MM.1S (cell line): ENCODE measurements at regions not wholly inside any gene's neighbourhood (a gene's known extent, or its start where the extent isn't known, plus 50 kb on each side); places are given as distances from the start of the nearest gene placed in this dataset.

Experiments used
- DNase-seq: peaks from one replicate; pipeline ENCODE4 v3.0.0-alpha.2; 2015
- H2AFZ ChIP-seq: fragments of 300-600 bp; sonication (generic); 2 replicates; pipeline ENCODE4 v1.6.0; 2016; ENCODE audit warnings: antibody characterized with exemption, low read length
- H3F3A ChIP-seq: fragments of 300-600 bp; sonication (generic); 2 replicates; pipeline ENCODE4 v1.6.1; 2016; ENCODE audit warnings: mild to moderate bottlenecking, antibody characterized with exemption, low read length, moderate library complexity, mixed read lengths; ENCODE audit not compliant: insufficient read depth
- H3K27ac ChIP-seq: fragments of 300-600 bp; sonication (generic); 2 replicates; pipeline ENCODE4 v1.5.1; 2016; ENCODE audit warnings: mild to moderate bottlenecking, low read length
- H3K27me3 ChIP-seq: fragments of 300-600 bp; sonication (generic); replicated peaks from 2 replicates; pipeline ENCODE4 v1.6.0; 2016; ENCODE audit warnings: low read length; ENCODE audit not compliant: insufficient read depth
- H3K36me3 ChIP-seq: fragments of 300-600 bp; sonication (generic); replicated peaks from 2 replicates; pipeline ENCODE4 v1.6.1; 2016; ENCODE audit warnings: mild to moderate bottlenecking, low read length, mixed read lengths; ENCODE audit not compliant: insufficient read depth
- H3K4me1 ChIP-seq: fragments of 300-600 bp; sonication (generic); 2 replicates; pipeline ENCODE4 v1.6.1; 2016; ENCODE audit warnings: low read length, mixed read lengths
- H3K4me2 ChIP-seq: fragments of 300-600 bp; sonication (generic); 2 replicates; pipeline ENCODE4 v1.6.0; 2016; ENCODE audit warnings: low read depth, low read length
- H3K4me3 ChIP-seq: fragments of 300-600 bp; sonication (generic); 2 replicates; pipeline ENCODE4 v1.5.1; 2016; ENCODE audit warnings: low read length, mixed read lengths
- H3K79me2 ChIP-seq: fragments of 300-600 bp; sonication (generic); 2 replicates; pipeline ENCODE4 v1.6.1; 2016; ENCODE audit warnings: mixed run types, low read length, mixed read lengths
- H3K9ac ChIP-seq: fragments of 300-600 bp; sonication (generic); 2 replicates; pipeline ENCODE4 v1.6.1; 2016; ENCODE audit warnings: low read length, mixed read lengths
- H3K9me2 ChIP-seq: fragments of 300-600 bp; sonication (generic); replicated peaks from 2 replicates; pipeline ENCODE4 v1.6.1; 2016; ENCODE audit warnings: mild to moderate bottlenecking, low read length, mixed read lengths; ENCODE audit not compliant: insufficient read depth
- H3K9me3 ChIP-seq: fragments of 300-600 bp; sonication (generic); replicated peaks from 2 replicates; pipeline ENCODE4 v1.6.1; 2016; ENCODE audit warnings: mild to moderate bottlenecking, low read length, mixed read lengths; ENCODE audit not compliant: insufficient read depth
- H4K20me1 ChIP-seq: fragments of 300-600 bp; sonication (generic); 2 replicates; pipeline ENCODE4 v1.6.1; 2016; ENCODE audit warnings: mild to moderate bottlenecking, low read length, moderate library complexity, mixed read lengths; ENCODE audit not compliant: insufficient read depth
- EZH2 ChIP-seq: fragments of 300-600 bp; sonication (generic); optimal IDR thresholded peaks from 2 replicates; pipeline ENCODE3; 2017; ENCODE audit warnings: low read depth, mild to moderate bottlenecking, antibody characterized with exemption, low read length, mixed read lengths
- EZH2phosphoT487 ChIP-seq: fragments of 300-600 bp; sonication (generic); IDR thresholded peaks from 2 replicates; pipeline ENCODE4 v1.6.1; 2018; ENCODE audit warnings: antibody characterized with exemption, low read length
- TF ChIP-seq, protein P1 (sequence below): fragments of 300-600 bp; sonication (generic); IDR thresholded peaks from 2 replicates; pipeline ENCODE4 v1.5.1; 2016; ENCODE audit warnings: antibody characterized with exemption, low read length, mixed read lengths

DNA sequence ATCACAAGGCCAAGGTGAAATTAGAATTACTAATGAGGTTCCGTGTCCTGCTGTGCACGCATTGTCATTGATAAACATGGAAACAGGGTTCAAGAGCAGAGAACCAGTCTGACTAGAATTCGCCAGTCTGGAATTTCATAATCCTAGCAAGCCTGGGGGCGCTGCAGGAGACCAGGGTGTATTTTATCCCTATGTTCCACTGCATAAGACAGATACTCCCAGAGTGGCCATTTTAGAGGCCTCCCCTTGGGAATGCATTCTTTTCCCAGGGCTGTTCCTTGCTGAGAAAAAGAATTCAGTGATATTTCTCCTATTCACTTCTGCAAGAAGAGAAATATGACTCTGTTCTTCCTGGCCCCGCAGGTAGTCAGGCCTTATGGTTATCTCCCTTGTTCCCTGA is 1387.7 kb downstream of the MAT2B start:
- no peak overlapping the region for H2AFZ ChIP-seq
- H3K4me1 ChIP-seq = no peaks in the 10 kb centered on the region
- H3K9me3 ChIP-seq = no peaks in the 10 kb centered on the region
- H3F3A ChIP-seq = no peaks in the 10 kb centered on the region
- no peak overlapping the region for H3K4me3 ChIP-seq
- no peak for DNase-seq
- no peak overlapping the region for H3K4me2 ChIP-seq
- H3K36me3 ChIP-seq = no peaks in the 10 kb centered on the region
- TF ChIP-seq EZH2phosphoT487 = no peak
- TF ChIP-seq, protein P1, sequence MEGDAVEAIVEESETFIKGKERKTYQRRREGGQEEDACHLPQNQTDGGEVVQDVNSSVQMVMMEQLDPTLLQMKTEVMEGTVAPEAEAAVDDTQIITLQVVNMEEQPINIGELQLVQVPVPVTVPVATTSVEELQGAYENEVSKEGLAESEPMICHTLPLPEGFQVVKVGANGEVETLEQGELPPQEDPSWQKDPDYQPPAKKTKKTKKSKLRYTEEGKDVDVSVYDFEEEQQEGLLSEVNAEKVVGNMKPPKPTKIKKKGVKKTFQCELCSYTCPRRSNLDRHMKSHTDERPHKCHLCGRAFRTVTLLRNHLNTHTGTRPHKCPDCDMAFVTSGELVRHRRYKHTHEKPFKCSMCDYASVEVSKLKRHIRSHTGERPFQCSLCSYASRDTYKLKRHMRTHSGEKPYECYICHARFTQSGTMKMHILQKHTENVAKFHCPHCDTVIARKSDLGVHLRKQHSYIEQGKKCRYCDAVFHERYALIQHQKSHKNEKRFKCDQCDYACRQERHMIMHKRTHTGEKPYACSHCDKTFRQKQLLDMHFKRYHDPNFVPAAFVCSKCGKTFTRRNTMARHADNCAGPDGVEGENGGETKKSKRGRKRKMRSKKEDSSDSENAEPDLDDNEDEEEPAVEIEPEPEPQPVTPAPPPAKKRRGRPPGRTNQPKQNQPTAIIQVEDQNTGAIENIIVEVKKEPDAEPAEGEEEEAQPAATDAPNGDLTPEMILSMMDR = no peak
- TF ChIP-seq EZH2 = no peak
- no peak overlapping the region for H3K9ac ChIP-seq
- no peaks in the 10 kb centered on the region for H3K79me2 ChIP-seq
- no peak overlapping the region for H3K27ac ChIP-seq
- H4K20me1 ChIP-seq = no peaks in the 10 kb centered on the region
- H3K27me3 ChIP-seq = no peaks in the 10 kb centered on the region
- H3K9me2 ChIP-seq = no peaks in the 10 kb centered on the region

GRCh38 chr5:164898705-164899104 is 1393.3 kb downstream of the MAT2B start:
- no peaks in the 10 kb centered on the region for H3K36me3 ChIP-seq
- H4K20me1 ChIP-seq = no peaks in the 10 kb centered on the region
- DNase-seq = no peak
- no peaks in the 10 kb centered on the region for H3K4me1 ChIP-seq
- H3K79me2 ChIP-seq = no peaks in the 10 kb centered on the region
- H3F3A ChIP-seq = no peaks in the 10 kb centered on the region
- no peak overlapping the region for H3K9ac ChIP-seq
- no peak overlapping the region for H3K4me2 ChIP-seq
- TF ChIP-seq EZH2 = no peak
- no peak for TF ChIP-seq EZH2phosphoT487
- TF ChIP-seq, protein P1 = no peak
- no peaks in the 10 kb centered on the region for H3K27me3 ChIP-seq
- H3K27ac ChIP-seq = no peak overlapping the region
- H3K9me2 ChIP-seq = no peaks in the 10 kb centered on the region
- H3K4me3 ChIP-seq = no peak overlapping the region
- H3K9me3 ChIP-seq = no peaks in the 10 kb centered on the region
- no peak overlapping the region for H2AFZ ChIP-seq

DNA sequence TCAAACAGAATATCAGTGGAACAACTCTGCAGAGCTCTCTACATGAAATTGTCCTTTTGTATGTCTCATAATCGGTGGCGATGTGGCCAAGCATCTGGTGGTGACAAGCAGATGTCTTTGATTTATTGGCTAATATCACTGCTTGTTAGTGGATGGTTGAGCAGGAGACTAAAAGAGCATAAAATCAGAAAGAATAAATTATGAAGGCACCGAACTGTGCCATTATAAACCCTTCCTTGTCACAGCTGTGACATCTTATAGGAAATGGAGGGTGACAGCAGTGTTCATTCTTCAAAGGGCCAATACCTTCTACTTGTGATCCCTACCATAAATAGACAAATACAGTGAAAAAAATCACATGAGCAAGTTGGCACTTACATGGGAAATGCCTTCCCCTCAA is 1404.3 kb downstream of the MAT2B start:
- no peaks in the 10 kb centered on the region for H3K79me2 ChIP-seq
- H3K36me3 ChIP-seq = no peaks in the 10 kb centered on the region
- no peak overlapping the region for H3K27ac ChIP-seq
- no peaks in the 10 kb centered on the region for H3K4me1 ChIP-seq
- no peaks in the 10 kb centered on the region for H4K20me1 ChIP-seq
- H3K4me2 ChIP-seq = no peak overlapping the region
- H3K27me3 ChIP-seq = no peaks in the 10 kb centered on the region
- no peak for TF ChIP-seq EZH2
- no peak for TF ChIP-seq EZH2phosphoT487
- TF ChIP-seq, protein P1 = no peak
- no peak overlapping the region for H2AFZ ChIP-seq
- H3K9me3 ChIP-seq = no peaks in the 10 kb centered on the region
- no peak for DNase-seq
- no peaks in the 10 kb centered on the region for H3F3A ChIP-seq
- no peaks in the 10 kb centered on the region for H3K9me2 ChIP-seq
- H3K9ac ChIP-seq = no peak overlapping the region
- no peak overlapping the region for H3K4me3 ChIP-seq
